Mesothelial cell of epicardium (in vitro differentiated cells): ENCODE measurements at regions not wholly inside any gene's neighbourhood (a gene's known extent, or its start where the extent isn't known, plus 50 kb on each side); places are given as distances from the start of the nearest gene placed in this dataset.

Experiments used
- DNase-seq, 2 experiments: peaks; one replicate each; pipeline ENCODE4 v3.0.0; 2021; ENCODE audit warnings: low spot score in 2 of 2; ENCODE audit not compliant: unreplicated experiment in 2 of 2
- H3K27ac Mint-ChIP-seq: 2 replicates; pipeline ENCODE4 v1.8.0; 2021; ENCODE audit warnings: mixed read lengths
- H3K27me3 Mint-ChIP-seq: 2 replicates; pipeline ENCODE4 v1.8.0; 2021; ENCODE audit warnings: low read depth, mixed read lengths
- H3K36me3 Mint-ChIP-seq: 2 replicates; pipeline ENCODE4 v1.8.0; 2021; ENCODE audit warnings: mixed read lengths
- H3K4me1 Mint-ChIP-seq: 2 replicates; pipeline ENCODE4 v1.8.0; 2021; ENCODE audit warnings: mixed read lengths
- H3K4me3 Mint-ChIP-seq: 2 replicates; pipeline ENCODE4 v1.8.0; 2021; ENCODE audit warnings: mild to moderate bottlenecking, moderate library complexity, mixed read lengths
- H3K9me3 Mint-ChIP-seq: 2 replicates; pipeline ENCODE4 v1.8.0; 2021; ENCODE audit warnings: mixed read lengths
- TF ChIP-seq, protein P1 (sequence below): fragments of 200-600 bp; sonication (generic); IDR thresholded peaks from one replicate; pipeline ENCODE4 v1.5.0; 2021; ENCODE audit warnings: antibody characterized with exemption; ENCODE audit not compliant: unreplicated experiment

DNA sequence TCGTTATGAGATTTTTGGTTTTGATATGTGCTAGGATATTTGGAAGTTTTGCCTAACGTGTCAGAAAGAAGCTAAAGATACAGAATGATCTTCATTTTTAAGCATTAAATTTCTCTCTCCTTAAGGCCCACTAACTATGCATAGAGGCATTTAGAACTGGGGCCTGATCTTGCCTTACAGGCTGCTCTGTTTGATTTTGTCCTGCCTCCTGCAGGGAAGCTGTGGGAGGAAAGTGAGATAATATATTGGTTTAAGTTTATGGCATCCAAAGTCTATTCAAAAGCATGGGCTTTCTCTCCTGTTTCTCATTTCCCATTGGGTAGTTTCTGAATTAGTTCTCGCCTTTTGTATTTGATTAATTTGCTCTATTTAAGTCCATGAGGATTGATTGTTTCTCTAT, 250.3 kb upstream of the FBXO33 start:
- Mint-ChIP-seq H3K4me1 (peaks cover 23% of the 10 kb centered on the region), H3K27me3 (no peaks in the 10 kb centered on the region), H3K27ac (no peak overlapping the region), H3K36me3 (no peaks in the 10 kb centered on the region), H3K9me3 (no peaks in the 10 kb centered on the region), H3K4me3 (no peak overlapping the region)
- TF ChIP-seq, protein P1, sequence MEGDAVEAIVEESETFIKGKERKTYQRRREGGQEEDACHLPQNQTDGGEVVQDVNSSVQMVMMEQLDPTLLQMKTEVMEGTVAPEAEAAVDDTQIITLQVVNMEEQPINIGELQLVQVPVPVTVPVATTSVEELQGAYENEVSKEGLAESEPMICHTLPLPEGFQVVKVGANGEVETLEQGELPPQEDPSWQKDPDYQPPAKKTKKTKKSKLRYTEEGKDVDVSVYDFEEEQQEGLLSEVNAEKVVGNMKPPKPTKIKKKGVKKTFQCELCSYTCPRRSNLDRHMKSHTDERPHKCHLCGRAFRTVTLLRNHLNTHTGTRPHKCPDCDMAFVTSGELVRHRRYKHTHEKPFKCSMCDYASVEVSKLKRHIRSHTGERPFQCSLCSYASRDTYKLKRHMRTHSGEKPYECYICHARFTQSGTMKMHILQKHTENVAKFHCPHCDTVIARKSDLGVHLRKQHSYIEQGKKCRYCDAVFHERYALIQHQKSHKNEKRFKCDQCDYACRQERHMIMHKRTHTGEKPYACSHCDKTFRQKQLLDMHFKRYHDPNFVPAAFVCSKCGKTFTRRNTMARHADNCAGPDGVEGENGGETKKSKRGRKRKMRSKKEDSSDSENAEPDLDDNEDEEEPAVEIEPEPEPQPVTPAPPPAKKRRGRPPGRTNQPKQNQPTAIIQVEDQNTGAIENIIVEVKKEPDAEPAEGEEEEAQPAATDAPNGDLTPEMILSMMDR, result no peak
- DNase-seq, result no peak

DNA sequence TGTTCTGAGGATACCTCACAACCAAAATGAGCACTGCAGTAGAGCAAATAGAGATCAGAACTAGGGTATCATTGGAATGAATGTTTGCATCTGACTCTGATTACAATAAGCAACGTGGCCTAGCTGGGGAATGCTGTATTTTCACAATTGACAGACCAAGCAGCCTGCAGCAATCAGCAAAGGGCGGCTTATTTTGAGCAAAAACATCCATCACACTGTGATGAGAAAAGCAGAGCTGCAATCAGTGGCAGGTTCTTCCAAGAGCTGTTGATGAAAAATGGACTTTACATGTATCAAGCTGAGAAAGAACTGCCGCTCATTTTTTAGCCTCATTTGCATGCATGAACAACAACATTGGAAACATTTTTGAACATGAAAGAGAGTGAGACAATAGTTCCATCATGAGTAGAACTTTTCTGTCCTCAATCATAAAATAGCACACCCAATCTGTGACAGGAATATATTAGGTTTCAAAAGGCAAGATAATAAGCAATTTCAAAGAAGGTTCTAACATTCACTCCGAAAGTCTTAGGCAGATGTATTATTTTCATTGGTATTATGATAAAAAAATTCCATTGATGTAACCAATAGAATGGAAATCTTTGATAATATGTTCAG, 249.7 kb upstream of the FBXO33 start:
- Mint-ChIP-seq H3K27ac (no peak overlapping the region), H3K4me1 (peaks cover 23% of the 10 kb centered on the region), H3K4me3 (no peak overlapping the region), H3K9me3 (no peaks in the 10 kb centered on the region), H3K27me3 (no peaks in the 10 kb centered on the region), H3K36me3 (no peaks in the 10 kb centered on the region)
- TF ChIP-seq, protein P1, result no peak
- DNase-seq, result no peak

DNA sequence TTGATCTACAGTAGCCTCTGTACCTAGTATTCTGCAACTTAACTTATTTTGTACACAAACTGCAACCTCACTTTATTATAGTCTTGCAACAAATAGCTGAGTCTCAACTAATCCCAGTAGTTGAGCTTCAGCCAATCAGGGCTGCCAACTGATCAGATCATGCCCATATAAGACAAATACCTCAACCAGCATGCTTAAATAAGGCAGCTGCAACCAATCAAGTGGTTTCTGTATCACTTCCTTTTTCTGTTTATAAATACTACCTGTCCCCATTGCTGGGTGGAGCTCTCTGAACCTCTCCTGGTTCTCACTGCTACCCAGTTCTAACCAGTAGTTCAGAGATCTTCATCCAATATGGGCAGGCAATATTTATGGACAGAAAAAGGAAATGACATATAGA, 248.5 kb upstream of the FBXO33 start:
- Mint-ChIP-seq H3K4me1 (peaks cover 23% of the 10 kb centered on the region), H3K4me3 (no peak overlapping the region), H3K36me3 (no peaks in the 10 kb centered on the region), H3K27ac (no peak overlapping the region), H3K27me3 (no peaks in the 10 kb centered on the region), H3K9me3 (no peaks in the 10 kb centered on the region)
- DNase-seq, result no peak
- TF ChIP-seq, protein P1, result no peak

DNA sequence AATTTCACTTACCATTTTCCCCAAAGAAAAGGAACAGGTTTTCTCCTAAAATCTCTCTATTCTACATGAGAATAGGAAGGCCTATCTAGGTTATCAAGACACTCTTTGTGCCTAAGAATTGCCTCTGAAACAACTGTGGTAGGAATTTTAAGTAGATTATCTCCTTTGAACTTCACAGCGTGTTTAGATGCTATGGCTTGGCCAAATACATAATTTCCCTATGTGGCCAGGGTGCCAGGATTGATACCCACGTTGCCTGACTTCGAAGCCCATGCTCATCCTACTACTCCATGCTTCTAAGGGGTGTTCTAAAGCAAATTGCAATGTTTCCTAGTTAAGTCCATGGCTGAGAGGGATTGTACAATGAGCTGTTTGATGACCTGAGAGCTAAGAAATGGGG, 241.5 kb upstream of the FBXO33 start:
- no peak for DNase-seq
- Mint-ChIP-seq H3K4me3 (no peak overlapping the region), H3K27ac (no peak overlapping the region), H3K9me3 (peaks cover under 1% of the 10 kb centered on the region), H3K36me3 (no peaks in the 10 kb centered on the region), H3K4me1 (no peaks in the 10 kb centered on the region), H3K27me3 (no peaks in the 10 kb centered on the region)
- TF ChIP-seq, protein P1, result no peak

DNA sequence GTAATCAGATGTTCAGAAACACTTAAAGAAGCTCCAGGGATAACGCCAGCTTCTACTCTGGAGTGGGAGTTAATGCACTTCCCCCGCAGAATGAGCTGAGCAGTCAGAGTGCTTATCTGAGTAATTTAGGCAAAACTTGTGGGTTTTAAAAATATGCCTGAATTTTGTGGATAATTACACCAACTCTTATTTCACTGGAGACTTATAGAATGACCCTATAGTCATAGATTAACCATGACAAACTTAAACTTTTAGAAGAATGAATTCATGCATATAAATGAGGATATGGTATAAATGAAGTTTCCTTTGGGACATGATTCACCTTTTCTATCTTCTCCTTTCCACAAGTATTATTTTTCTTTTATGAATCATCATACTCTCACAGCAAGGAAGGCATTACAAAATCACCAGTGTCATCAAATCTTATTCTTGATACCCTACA, 241.1 kb upstream of the FBXO33 start:
- TF ChIP-seq, protein P1, result no peak
- Mint-ChIP-seq H3K27ac (no peak overlapping the region), H3K27me3 (no peaks in the 10 kb centered on the region), H3K9me3 (peaks cover 5% of the 10 kb centered on the region), H3K4me1 (no peaks in the 10 kb centered on the region), H3K4me3 (no peak overlapping the region), H3K36me3 (no peaks in the 10 kb centered on the region)
- DNase-seq, result no peak

DNA sequence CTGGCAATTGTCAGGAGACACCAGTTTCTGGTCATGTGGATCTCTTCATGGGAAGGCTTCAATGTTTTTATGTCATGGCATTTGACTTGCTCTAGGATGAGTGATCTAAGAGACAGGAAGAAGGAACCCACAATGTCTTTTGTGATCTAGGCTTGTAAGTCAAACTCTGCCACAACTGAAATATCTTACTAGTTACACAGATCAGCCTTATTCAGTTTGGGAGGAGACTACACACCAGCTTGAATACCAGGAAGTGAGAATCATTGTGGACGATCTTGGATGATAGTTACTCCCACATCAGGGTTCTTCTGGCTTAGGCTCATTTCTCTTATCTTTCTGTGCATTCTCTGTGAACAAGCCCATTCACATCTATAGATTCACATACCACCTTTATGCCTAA, 236.2 kb upstream of the FBXO33 start:
- DNase-seq, result no peak
- Mint-ChIP-seq H3K36me3 (no peaks in the 10 kb centered on the region), H3K9me3 (peaks cover 6% of the 10 kb centered on the region), H3K4me1 (no peaks in the 10 kb centered on the region), H3K27ac (no peak overlapping the region), H3K27me3 (no peaks in the 10 kb centered on the region), H3K4me3 (no peak overlapping the region)
- TF ChIP-seq, protein P1, result no peak
